H9 (cell line): ENCODE measurements at regions not wholly inside any gene's neighbourhood (a gene's known extent, or its start where the extent isn't known, plus 50 kb on each side); places are given as distances from the start of the nearest gene placed in this dataset.

Experiments used
- DNase-seq: peaks from one replicate; pipeline ENCODE4 v3.0.0-alpha.2; 2017
- H2AFZ ChIP-seq: one replicate; pipeline ENCODE4 v1.6.1; 2013; ENCODE audit warnings: mild to moderate bottlenecking, low read length, control low read depth, moderate library complexity
- H2AK5ac ChIP-seq: 2 replicates; pipeline ENCODE4 v1.6.1; 2013; ENCODE audit warnings: low read length, control low read depth, mixed read lengths; ENCODE audit not compliant: insufficient read length
- H2BK120ac ChIP-seq: one replicate; pipeline ENCODE4 v1.6.1; 2013; ENCODE audit warnings: low read depth, mild to moderate bottlenecking, low read length, control low read depth, inconsistent platforms; ENCODE audit not compliant: poor library complexity, severe bottlenecking
- H2BK12ac ChIP-seq: 2 replicates; pipeline ENCODE4 v1.6.1; 2013; ENCODE audit warnings: low read length, control low read depth, mixed read lengths, low read depth; ENCODE audit not compliant: insufficient read length
- H2BK15ac ChIP-seq: 2 replicates; pipeline ENCODE4 v1.6.1; 2013; ENCODE audit warnings: low read depth, low read length, control low read depth
- H2BK20ac ChIP-seq: one replicate; pipeline ENCODE4 v1.6.1; 2013; ENCODE audit warnings: low read depth, mild to moderate bottlenecking, low read length, control low read depth, inconsistent platforms; ENCODE audit not compliant: poor library complexity, severe bottlenecking
- H2BK5ac ChIP-seq: 2 replicates; pipeline ENCODE4 v1.6.1; 2013; ENCODE audit warnings: low read length, control low read depth, mixed read lengths; ENCODE audit not compliant: insufficient read length
- H3K14ac ChIP-seq: 2 replicates; pipeline ENCODE4 v1.6.1; 2013; ENCODE audit warnings: low read length, control low read depth; ENCODE audit not compliant: insufficient read depth
- H3K18ac ChIP-seq: 2 replicates; pipeline ENCODE4 v1.6.1; 2013; ENCODE audit warnings: low read depth, mild to moderate bottlenecking, mixed read lengths, low read length, control low read depth; ENCODE audit not compliant: insufficient read length
- H3K23ac ChIP-seq: 2 replicates; pipeline ENCODE4 v1.6.1; 2013; ENCODE audit warnings: low read length, control low read depth, mixed read lengths, low read depth; ENCODE audit not compliant: insufficient read length
- H3K23me2 ChIP-seq: 2 replicates; pipeline ENCODE4 v1.6.1; 2013; ENCODE audit warnings: low read depth, mild to moderate bottlenecking, mixed read lengths, low read length, control low read depth; ENCODE audit not compliant: insufficient read length, poor library complexity, severe bottlenecking
- H3K27ac ChIP-seq: 2 replicates; pipeline ENCODE4 v1.5.1; 2013; ENCODE audit warnings: low read length, control low read depth, mixed read lengths, low read depth; ENCODE audit not compliant: insufficient read length
- H3K27me3 ChIP-seq: 2 replicates; pipeline ENCODE4 v1.6.1; 2013; ENCODE audit warnings: low read length, control low read depth, inconsistent platforms; ENCODE audit not compliant: insufficient read depth
- H3K4ac ChIP-seq: 2 replicates; pipeline ENCODE4 v1.6.1; 2013; ENCODE audit warnings: low read depth, mild to moderate bottlenecking, control low read depth, inconsistent platforms, low read length, moderate library complexity
- H3K4me1 ChIP-seq: 2 replicates; pipeline ENCODE4 v1.6.1; 2013; ENCODE audit warnings: low read length, control low read depth, inconsistent platforms; ENCODE audit not compliant: insufficient read depth
- H3K4me2 ChIP-seq: 2 replicates; pipeline ENCODE4 v1.6.1; 2013; ENCODE audit warnings: low read length, control low read depth, mixed read lengths; ENCODE audit not compliant: insufficient read length, insufficient read depth
- H3K56ac ChIP-seq: 2 replicates; pipeline ENCODE4 v1.6.1; 2013; ENCODE audit warnings: low read depth, mild to moderate bottlenecking, mixed read lengths, low read length, control low read depth; ENCODE audit not compliant: insufficient read length
- H3K79me1 ChIP-seq: 2 replicates; pipeline ENCODE4 v1.6.1; 2013; ENCODE audit warnings: low read depth, mild to moderate bottlenecking, moderate library complexity, low read length, control low read depth, inconsistent platforms; ENCODE audit not compliant: insufficient read depth, poor library complexity, severe bottlenecking
- H3K79me2 ChIP-seq: 2 replicates; pipeline ENCODE4 v1.6.1; 2013; ENCODE audit warnings: low read length, control low read depth, inconsistent platforms; ENCODE audit not compliant: insufficient read depth
- H3K9ac ChIP-seq: 2 replicates; pipeline ENCODE4 v1.6.1; 2013; ENCODE audit warnings: low read length, control low read depth, mixed read lengths; ENCODE audit not compliant: insufficient read length; ENCODE audit errors: extremely low read depth
- H3K9me3 ChIP-seq: one replicate; pipeline ENCODE4 v1.6.1; 2013; ENCODE audit warnings: low read depth, low read length, inconsistent platforms; ENCODE audit not compliant: control insufficient read depth
- H3T11ph ChIP-seq: one replicate; pipeline ENCODE4 v1.6.1; 2013; ENCODE audit warnings: mild to moderate bottlenecking, low read length, control low read depth, inconsistent platforms
- H4K20me1 ChIP-seq: one replicate; pipeline ENCODE4 v1.6.1; 2013; ENCODE audit not compliant: control insufficient read depth, insufficient read length, insufficient read depth
- H4K5ac ChIP-seq: 2 replicates; pipeline ENCODE4 v1.6.1; 2013; ENCODE audit warnings: low read depth, mild to moderate bottlenecking, mixed read lengths, low read length, control low read depth; ENCODE audit not compliant: insufficient read length
- H4K8ac ChIP-seq: replicated peaks from 2 replicates; pipeline ENCODE4 v1.6.1; 2013; ENCODE audit warnings: low read length, control low read depth, mixed read lengths, low read depth; ENCODE audit not compliant: insufficient read length
- H4K91ac ChIP-seq: 2 replicates; pipeline ENCODE4 v1.6.1; 2013; ENCODE audit warnings: low read depth, mild to moderate bottlenecking, moderate library complexity, mixed read lengths, low read length, control low read depth; ENCODE audit not compliant: insufficient read length
- H3K27ac Mint-ChIP-seq, 3 experiments: 2 replicates in 2 of 3; 3 replicates in 1 of 3; pipeline ENCODE4 v1.8.0; 2020 to 2021; ENCODE audit warnings: mixed read lengths in 3 of 3, mild to moderate bottlenecking in 1 of 3, moderate library complexity in 1 of 3
- H3K27me3 Mint-ChIP-seq: 2 replicates; pipeline ENCODE4 v1.8.0; 2021; ENCODE audit warnings: low read depth, mild to moderate bottlenecking, moderate library complexity, mixed read lengths
- H3K36me3 Mint-ChIP-seq, 3 experiments: 2 replicates in 2 of 3; 3 replicates in 1 of 3; pipeline ENCODE4 v1.8.0; 2020 to 2021; ENCODE audit warnings: low read depth in 3 of 3, mixed read lengths in 3 of 3; ENCODE audit not compliant: insufficient read depth in 1 of 3
- H3K4me1 Mint-ChIP-seq, 2 experiments: 2 replicates each; pipeline ENCODE4 v1.8.0; 2020; ENCODE audit warnings: mixed read lengths in 2 of 2
- H3K4me3 Mint-ChIP-seq, 2 experiments: 2 replicates in 1 of 2; 3 replicates in 1 of 2; pipeline ENCODE4 v1.8.0; 2020 to 2021; ENCODE audit warnings: mild to moderate bottlenecking in 2 of 2, mixed read lengths in 2 of 2, moderate library complexity in 1 of 2
- H3K9me3 Mint-ChIP-seq, 2 experiments: 2 replicates in 1 of 2; 3 replicates in 1 of 2; pipeline ENCODE4 v1.8.0; 2020; ENCODE audit warnings: mild to moderate bottlenecking in 2 of 2, mixed read lengths in 2 of 2, moderate library complexity in 1 of 2
- WGBS: extraction: QIAGEN DNeasy Blood & Tissue Kit; methylation state at CpG from one replicate; pipeline ENCODE4 v1.1.7; 2013; ENCODE audit warnings: missing lambda C conversion rate, low lambda C conversion rate, mixed read lengths; ENCODE audit not compliant: insufficient read length; ENCODE audit errors: extremely low coverage; 5-methylcytosine and 5-hydroxymethylcytosine counted together
- TF ChIP-seq, protein P1 (sequence below): fragments of 200-600 bp; sonication (generic); conservative IDR thresholded peaks from 3 replicates; pipeline ENCODE4 v1.8.0; 2021; ENCODE audit warnings: antibody characterized with exemption, mild to moderate bottlenecking

DNA sequence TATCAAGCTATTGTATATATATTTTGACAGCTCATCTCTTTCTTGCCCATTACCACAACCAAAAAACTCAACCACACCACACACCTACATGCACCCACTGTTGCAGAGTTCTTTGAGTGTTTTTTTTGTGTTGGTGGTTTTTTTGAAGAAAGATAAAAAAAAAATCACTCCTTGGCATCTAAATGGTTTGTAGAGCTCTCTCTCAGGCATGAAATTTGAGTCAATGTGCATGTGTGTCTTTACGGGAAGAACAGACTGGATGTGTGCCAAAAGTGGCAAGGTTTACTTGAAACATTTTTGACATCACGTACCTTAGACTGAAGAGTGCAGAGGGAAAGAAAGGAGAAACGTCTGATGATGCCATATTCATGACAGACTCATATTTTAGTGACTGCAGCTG, 154.2 kb downstream of the FHIP1A start:
- no CpG with 5 or more reads among the region's 3 CpGs for WGBS

More for the DNA sequence above, 154.2 kb downstream of the FHIP1A start:
- Mint-ChIP-seq H3K36me3 (no peaks in the 10 kb centered on the region), H3K27ac (no peak overlapping the region), H3K27me3 (no peaks in the 10 kb centered on the region), H3K4me3 (no peak overlapping the region), H3K4me1 (no peaks in the 10 kb centered on the region; a peak in 1 of 4 replicates), H3K9me3 (no peaks in the 10 kb centered on the region)
- Histone ChIP-seq H3K56ac (no peak overlapping the region), H4K91ac (no peak overlapping the region), H2BK120ac (no peak overlapping the region), H3K27ac (no peak overlapping the region), H4K20me1 (no peaks in the 10 kb centered on the region), H2BK12ac (no peak overlapping the region), H3K14ac (no peak overlapping the region), H4K5ac (no peak overlapping the region), H3K79me2 (0 out of 2 replicates have a peak, but pooled peaks cover 2% of the 10 kb centered on the region), H2BK15ac (no peak overlapping the region), H3K4ac (no peak overlapping the region), H3K23me2 (no peaks in the 10 kb centered on the region), H2AK5ac (no peak overlapping the region), H4K8ac (no peak overlapping the region), H3K27me3 (no peaks in the 10 kb centered on the region), H3K4me2 (no peak overlapping the region), H2BK20ac (no peak overlapping the region), H3K9ac (no peak overlapping the region), H3K79me1 (no peaks in the 10 kb centered on the region), H3K9me3 (no peaks in the 10 kb centered on the region), H3K18ac (no peak overlapping the region), H2AFZ (no peak overlapping the region), H3K23ac (no peak overlapping the region), H3K4me1 (no peaks in the 10 kb centered on the region), H2BK5ac (no peak overlapping the region), H3T11ph (no peak overlapping the region)
- TF ChIP-seq, protein P1, sequence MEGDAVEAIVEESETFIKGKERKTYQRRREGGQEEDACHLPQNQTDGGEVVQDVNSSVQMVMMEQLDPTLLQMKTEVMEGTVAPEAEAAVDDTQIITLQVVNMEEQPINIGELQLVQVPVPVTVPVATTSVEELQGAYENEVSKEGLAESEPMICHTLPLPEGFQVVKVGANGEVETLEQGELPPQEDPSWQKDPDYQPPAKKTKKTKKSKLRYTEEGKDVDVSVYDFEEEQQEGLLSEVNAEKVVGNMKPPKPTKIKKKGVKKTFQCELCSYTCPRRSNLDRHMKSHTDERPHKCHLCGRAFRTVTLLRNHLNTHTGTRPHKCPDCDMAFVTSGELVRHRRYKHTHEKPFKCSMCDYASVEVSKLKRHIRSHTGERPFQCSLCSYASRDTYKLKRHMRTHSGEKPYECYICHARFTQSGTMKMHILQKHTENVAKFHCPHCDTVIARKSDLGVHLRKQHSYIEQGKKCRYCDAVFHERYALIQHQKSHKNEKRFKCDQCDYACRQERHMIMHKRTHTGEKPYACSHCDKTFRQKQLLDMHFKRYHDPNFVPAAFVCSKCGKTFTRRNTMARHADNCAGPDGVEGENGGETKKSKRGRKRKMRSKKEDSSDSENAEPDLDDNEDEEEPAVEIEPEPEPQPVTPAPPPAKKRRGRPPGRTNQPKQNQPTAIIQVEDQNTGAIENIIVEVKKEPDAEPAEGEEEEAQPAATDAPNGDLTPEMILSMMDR: no peak
- DNase-seq: no peak
